H9 (cell line): ENCODE measurements at regions not wholly inside any gene's neighbourhood (a gene's known extent, or its start where the extent isn't known, plus 50 kb on each side); places are given as distances from the start of the nearest gene placed in this dataset.

ENCODE experiments used
- DNase-seq: peaks from one replicate; pipeline ENCODE4 v3.0.0-alpha.2; 2017
- H2AFZ ChIP-seq: one replicate; pipeline ENCODE4 v1.6.1; 2013; ENCODE audit warnings: mild to moderate bottlenecking, low read length, control low read depth, moderate library complexity
- H2AK5ac ChIP-seq: 2 replicates; pipeline ENCODE4 v1.6.1; 2013; ENCODE audit warnings: low read length, control low read depth, mixed read lengths; ENCODE audit not compliant: insufficient read length
- H2BK120ac ChIP-seq: one replicate; pipeline ENCODE4 v1.6.1; 2013; ENCODE audit warnings: low read depth, mild to moderate bottlenecking, low read length, control low read depth, inconsistent platforms; ENCODE audit not compliant: poor library complexity, severe bottlenecking
- H2BK12ac ChIP-seq: 2 replicates; pipeline ENCODE4 v1.6.1; 2013; ENCODE audit warnings: low read length, control low read depth, mixed read lengths, low read depth; ENCODE audit not compliant: insufficient read length
- H2BK15ac ChIP-seq: 2 replicates; pipeline ENCODE4 v1.6.1; 2013; ENCODE audit warnings: low read depth, low read length, control low read depth
- H2BK20ac ChIP-seq: one replicate; pipeline ENCODE4 v1.6.1; 2013; ENCODE audit warnings: low read depth, mild to moderate bottlenecking, low read length, control low read depth, inconsistent platforms; ENCODE audit not compliant: poor library complexity, severe bottlenecking
- H2BK5ac ChIP-seq: 2 replicates; pipeline ENCODE4 v1.6.1; 2013; ENCODE audit warnings: low read length, control low read depth, mixed read lengths; ENCODE audit not compliant: insufficient read length
- H3K14ac ChIP-seq: 2 replicates; pipeline ENCODE4 v1.6.1; 2013; ENCODE audit warnings: low read length, control low read depth; ENCODE audit not compliant: insufficient read depth
- H3K18ac ChIP-seq: 2 replicates; pipeline ENCODE4 v1.6.1; 2013; ENCODE audit warnings: low read depth, mild to moderate bottlenecking, mixed read lengths, low read length, control low read depth; ENCODE audit not compliant: insufficient read length
- H3K23ac ChIP-seq: 2 replicates; pipeline ENCODE4 v1.6.1; 2013; ENCODE audit warnings: low read length, control low read depth, mixed read lengths, low read depth; ENCODE audit not compliant: insufficient read length
- H3K23me2 ChIP-seq: 2 replicates; pipeline ENCODE4 v1.6.1; 2013; ENCODE audit warnings: low read depth, mild to moderate bottlenecking, mixed read lengths, low read length, control low read depth; ENCODE audit not compliant: insufficient read length, poor library complexity, severe bottlenecking
- H3K27ac ChIP-seq: 2 replicates; pipeline ENCODE4 v1.5.1; 2013; ENCODE audit warnings: low read length, control low read depth, mixed read lengths, low read depth; ENCODE audit not compliant: insufficient read length
- H3K27me3 ChIP-seq: 2 replicates; pipeline ENCODE4 v1.6.1; 2013; ENCODE audit warnings: low read length, control low read depth, inconsistent platforms; ENCODE audit not compliant: insufficient read depth
- H3K4ac ChIP-seq: 2 replicates; pipeline ENCODE4 v1.6.1; 2013; ENCODE audit warnings: low read depth, mild to moderate bottlenecking, control low read depth, inconsistent platforms, low read length, moderate library complexity
- H3K4me1 ChIP-seq: 2 replicates; pipeline ENCODE4 v1.6.1; 2013; ENCODE audit warnings: low read length, control low read depth, inconsistent platforms; ENCODE audit not compliant: insufficient read depth
- H3K4me2 ChIP-seq: 2 replicates; pipeline ENCODE4 v1.6.1; 2013; ENCODE audit warnings: low read length, control low read depth, mixed read lengths; ENCODE audit not compliant: insufficient read length, insufficient read depth
- H3K56ac ChIP-seq: 2 replicates; pipeline ENCODE4 v1.6.1; 2013; ENCODE audit warnings: low read depth, mild to moderate bottlenecking, mixed read lengths, low read length, control low read depth; ENCODE audit not compliant: insufficient read length
- H3K79me1 ChIP-seq: 2 replicates; pipeline ENCODE4 v1.6.1; 2013; ENCODE audit warnings: low read depth, mild to moderate bottlenecking, moderate library complexity, low read length, control low read depth, inconsistent platforms; ENCODE audit not compliant: insufficient read depth, poor library complexity, severe bottlenecking
- H3K79me2 ChIP-seq: 2 replicates; pipeline ENCODE4 v1.6.1; 2013; ENCODE audit warnings: low read length, control low read depth, inconsistent platforms; ENCODE audit not compliant: insufficient read depth
- H3K9ac ChIP-seq: 2 replicates; pipeline ENCODE4 v1.6.1; 2013; ENCODE audit warnings: low read length, control low read depth, mixed read lengths; ENCODE audit not compliant: insufficient read length; ENCODE audit errors: extremely low read depth
- H3K9me3 ChIP-seq: one replicate; pipeline ENCODE4 v1.6.1; 2013; ENCODE audit warnings: low read depth, low read length, inconsistent platforms; ENCODE audit not compliant: control insufficient read depth
- H3T11ph ChIP-seq: one replicate; pipeline ENCODE4 v1.6.1; 2013; ENCODE audit warnings: mild to moderate bottlenecking, low read length, control low read depth, inconsistent platforms
- H4K20me1 ChIP-seq: one replicate; pipeline ENCODE4 v1.6.1; 2013; ENCODE audit not compliant: control insufficient read depth, insufficient read length, insufficient read depth
- H4K5ac ChIP-seq: 2 replicates; pipeline ENCODE4 v1.6.1; 2013; ENCODE audit warnings: low read depth, mild to moderate bottlenecking, mixed read lengths, low read length, control low read depth; ENCODE audit not compliant: insufficient read length
- H4K8ac ChIP-seq: replicated peaks from 2 replicates; pipeline ENCODE4 v1.6.1; 2013; ENCODE audit warnings: low read length, control low read depth, mixed read lengths, low read depth; ENCODE audit not compliant: insufficient read length
- H4K91ac ChIP-seq: 2 replicates; pipeline ENCODE4 v1.6.1; 2013; ENCODE audit warnings: low read depth, mild to moderate bottlenecking, moderate library complexity, mixed read lengths, low read length, control low read depth; ENCODE audit not compliant: insufficient read length
- H3K27ac Mint-ChIP-seq, 3 experiments: 2 replicates in 2 of 3; 3 replicates in 1 of 3; pipeline ENCODE4 v1.8.0; 2020 to 2021; ENCODE audit warnings: mixed read lengths in 3 of 3, mild to moderate bottlenecking in 1 of 3, moderate library complexity in 1 of 3
- H3K27me3 Mint-ChIP-seq: 2 replicates; pipeline ENCODE4 v1.8.0; 2021; ENCODE audit warnings: low read depth, mild to moderate bottlenecking, moderate library complexity, mixed read lengths
- H3K36me3 Mint-ChIP-seq, 3 experiments: 2 replicates in 2 of 3; 3 replicates in 1 of 3; pipeline ENCODE4 v1.8.0; 2020 to 2021; ENCODE audit warnings: low read depth in 3 of 3, mixed read lengths in 3 of 3; ENCODE audit not compliant: insufficient read depth in 1 of 3
- H3K4me1 Mint-ChIP-seq, 2 experiments: 2 replicates each; pipeline ENCODE4 v1.8.0; 2020; ENCODE audit warnings: mixed read lengths in 2 of 2
- H3K4me3 Mint-ChIP-seq, 2 experiments: 2 replicates in 1 of 2; 3 replicates in 1 of 2; pipeline ENCODE4 v1.8.0; 2020 to 2021; ENCODE audit warnings: mild to moderate bottlenecking in 2 of 2, mixed read lengths in 2 of 2, moderate library complexity in 1 of 2
- H3K9me3 Mint-ChIP-seq, 2 experiments: 2 replicates in 1 of 2; 3 replicates in 1 of 2; pipeline ENCODE4 v1.8.0; 2020; ENCODE audit warnings: mild to moderate bottlenecking in 2 of 2, mixed read lengths in 2 of 2, moderate library complexity in 1 of 2
- WGBS: extraction: QIAGEN DNeasy Blood & Tissue Kit; methylation state at CpG from one replicate; pipeline ENCODE4 v1.1.7; 2013; ENCODE audit warnings: missing lambda C conversion rate, low lambda C conversion rate, mixed read lengths; ENCODE audit not compliant: insufficient read length; ENCODE audit errors: extremely low coverage; 5-methylcytosine and 5-hydroxymethylcytosine counted together
- TF ChIP-seq, protein P1 (sequence below): fragments of 200-600 bp; sonication (generic); conservative IDR thresholded peaks from 3 replicates; pipeline ENCODE4 v1.8.0; 2021; ENCODE audit warnings: antibody characterized with exemption, mild to moderate bottlenecking

- Histone ChIP-seq H3K23me2 (no peaks in the 10 kb centered on the region), H2BK5ac (no peak within 1 kb of the TSS), H3K14ac (no peak within 1 kb of the TSS), H2BK12ac (no peak within 1 kb of the TSS), H2BK20ac (no peak within 1 kb of the TSS), H3K9me3 (no peaks in the 10 kb centered on the region), H3T11ph (no peak within 1 kb of the TSS), H3K79me2 (no peaks in the 10 kb centered on the region), H4K5ac (no peak within 1 kb of the TSS), H2AK5ac (no peak within 1 kb of the TSS), H2AFZ (no peak within 1 kb of the TSS), H2BK15ac (no peak within 1 kb of the TSS), H2BK120ac (no peak within 1 kb of the TSS), H3K18ac (no peak within 1 kb of the TSS), H3K79me1 (no peaks in the 10 kb centered on the region), H4K20me1 (no peaks in the 10 kb centered on the region), H3K4me1 (peaks cover 6% of the 10 kb centered on the region; the same call in 1 of the 2 replicates), H3K56ac (no peak within 1 kb of the TSS), H3K27ac (no peak within 1 kb of the TSS), H3K23ac (no peak within 1 kb of the TSS), H4K91ac (no peak within 1 kb of the TSS), H3K9ac (no peak within 1 kb of the TSS), H4K8ac (no peak within 1 kb of the TSS), H3K27me3 (no peaks in the 10 kb centered on the region), H3K4ac (no peak within 1 kb of the TSS), H3K4me2 (no peak within 1 kb of the TSS)
- H3K9me3 Mint-ChIP-seq = peaks cover 5 to 6% of the 10 kb centered on the region in 2 experiments; a peak in 4 of 5 replicates
- peaks cover 11 to 15% of the 10 kb centered on the region in 2 experiments for H3K4me1 Mint-ChIP-seq
- peaks cover 4 to 6% (median 5%) of the 10 kb centered on the region in 3 experiments; a peak in 6 of 7 replicates for H3K36me3 Mint-ChIP-seq
- TF ChIP-seq, protein P1, sequence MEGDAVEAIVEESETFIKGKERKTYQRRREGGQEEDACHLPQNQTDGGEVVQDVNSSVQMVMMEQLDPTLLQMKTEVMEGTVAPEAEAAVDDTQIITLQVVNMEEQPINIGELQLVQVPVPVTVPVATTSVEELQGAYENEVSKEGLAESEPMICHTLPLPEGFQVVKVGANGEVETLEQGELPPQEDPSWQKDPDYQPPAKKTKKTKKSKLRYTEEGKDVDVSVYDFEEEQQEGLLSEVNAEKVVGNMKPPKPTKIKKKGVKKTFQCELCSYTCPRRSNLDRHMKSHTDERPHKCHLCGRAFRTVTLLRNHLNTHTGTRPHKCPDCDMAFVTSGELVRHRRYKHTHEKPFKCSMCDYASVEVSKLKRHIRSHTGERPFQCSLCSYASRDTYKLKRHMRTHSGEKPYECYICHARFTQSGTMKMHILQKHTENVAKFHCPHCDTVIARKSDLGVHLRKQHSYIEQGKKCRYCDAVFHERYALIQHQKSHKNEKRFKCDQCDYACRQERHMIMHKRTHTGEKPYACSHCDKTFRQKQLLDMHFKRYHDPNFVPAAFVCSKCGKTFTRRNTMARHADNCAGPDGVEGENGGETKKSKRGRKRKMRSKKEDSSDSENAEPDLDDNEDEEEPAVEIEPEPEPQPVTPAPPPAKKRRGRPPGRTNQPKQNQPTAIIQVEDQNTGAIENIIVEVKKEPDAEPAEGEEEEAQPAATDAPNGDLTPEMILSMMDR = no peak
- WGBS = 100% methylated on average over 1 of the region's 1 CpG
- no peak within 1 kb of the TSS; a peak in 1 of 5 replicates for H3K4me3 Mint-ChIP-seq
- DNase-seq = no peak
- H3K27me3 Mint-ChIP-seq = no peaks in the 10 kb centered on the region
- peak within 1 kb of the TSS in 2 of 3 experiments; percentile 40 to 61; a peak in 3 of 7 replicates for H3K27ac Mint-ChIP-seq
Observed at GRCh38 chr13:105465745-105466144, 1069.7 kb downstream of the EFNB2 start, which contains the start of gene DAOA. DAOA (plus strand) TSS chr13:105466045.
